OCI-LY1 (cell line): ENCODE measurements at regions not wholly inside any gene's neighbourhood (a gene's known extent, or its start where the extent isn't known, plus 50 kb on each side); places are given as distances from the start of the nearest gene placed in this dataset.

Experiments used
- CTCF ChIP-seq: fragments of 200-600 bp; sonication (generic), shearing (Covaris generic); IDR thresholded peaks from 2 replicates; pipeline ENCODE4 v1.5.1; 2017; ENCODE audit warnings: mild to moderate bottlenecking, antibody characterized with exemption, low read length, moderate library complexity, mixed read lengths
- EZH2 ChIP-seq: fragments of 200-600 bp; sonication (generic), shearing (Covaris generic); IDR thresholded peaks from 2 replicates; pipeline ENCODE4 v1.8.0; 2017; ENCODE audit warnings: borderline replicate concordance, mixed run types, mild to moderate bottlenecking, antibody characterized with exemption, low read length, moderate library complexity, mixed read lengths

- TF ChIP-seq EZH2 (no peak), CTCF (no peak)
Measured at GRCh38 chr10:36126076-36126475, 484.0 kb upstream of the FZD8 start.
